ENCODE measurements at regions not wholly inside any gene's neighbourhood (a gene's known extent, or its start where the extent isn't known, plus 50 kb on each side); places are given as distances from the start of the nearest gene placed in this dataset.

GRCh38 chr2:140027320-140027719 is 1247.1 kb upstream of the NXPH2 start:
- TF ChIP-seq EZH2 (IDR thresholded peaks at IDR 0.05) (no peak), POLR2AphosphoS5 (IDR thresholded peaks at IDR 0.05; ENCODE audit: borderline replicate concordance, low read depth, low read length) (no peak)
